ENCODE measurements at regions not wholly inside any gene's neighbourhood (a gene's known extent, or its start where the extent isn't known, plus 50 kb on each side); places are given as distances from the start of the nearest gene placed in this dataset.

DNA sequence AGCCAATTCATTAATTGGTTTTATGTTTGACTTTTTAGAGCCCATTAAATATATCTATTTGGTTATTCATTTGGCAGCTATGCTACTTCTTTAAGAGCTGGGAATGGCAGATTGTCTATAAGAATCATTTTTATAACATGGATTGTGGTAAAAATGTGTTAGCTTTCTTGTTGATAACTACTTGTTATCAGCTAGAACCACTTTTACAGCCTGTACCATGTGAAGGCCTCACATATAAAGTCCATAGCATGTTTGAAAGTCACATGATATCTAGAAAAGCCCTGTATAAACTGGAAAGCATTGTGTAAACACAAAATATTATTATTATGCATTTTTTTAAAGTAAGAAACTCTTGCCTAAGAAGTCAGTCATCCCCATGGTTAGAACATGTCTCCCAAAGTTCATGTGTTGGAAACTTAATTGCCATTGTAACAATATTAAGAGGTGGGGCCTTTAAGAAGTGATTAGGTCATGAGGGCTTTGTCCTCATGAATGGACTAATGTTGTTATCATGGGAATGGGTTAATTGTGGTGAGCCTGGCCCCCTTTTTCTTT is 110.9 kb upstream of the BMP2K start:
- Histone ChIP-seq H3K4me3 (ENCODE audit: control extremely low read depth in 1 of 5, extremely low read depth in 1 of 5, insufficient read depth in 1 of 5, low read depth in 2 of 5, low read length in 4 of 5) (no peak overlapping the region), H3K27me3 (replicated peaks in 1 of 4; ENCODE audit: control extremely low read depth in 1 of 4, control insufficient read depth in 3 of 4, insufficient read depth in 4 of 4, low read length in 3 of 4) (no peaks in the 10 kb centered on the region), H3K36me3 (replicated peaks in 1 of 2; ENCODE audit: control extremely low read depth in 1 of 2, control insufficient read depth in 1 of 2, extremely low read depth in 1 of 2, insufficient read depth in 2 of 2, low read length in 1 of 2) (no peaks in the 10 kb centered on the region), H3K9me3 (ENCODE audit: control extremely low read depth in 1 of 3, control insufficient read depth in 2 of 3, insufficient read depth in 1 of 3, low read length in 2 of 3) (no peaks in the 10 kb centered on the region), H2AFZ (ENCODE audit: insufficient read depth, low read depth, low read length, poor library complexity, severe bottlenecking) (no peak overlapping the region), H4K20me1 (ENCODE audit: control insufficient read depth, insufficient read depth, low read length, poor library complexity, severe bottlenecking) (no peaks in the 10 kb centered on the region), H3K79me2 (ENCODE audit: control insufficient read depth, insufficient read depth, low read length) (no peaks in the 10 kb centered on the region), H3K4me1 (ENCODE audit: control insufficient read depth in 2 of 2, insufficient read depth in 2 of 2, low read length in 2 of 2) (peaks cover 68% of the 10 kb centered on the region in 2 donors), H3K27ac (ENCODE audit: low read length in 2 of 2) (no peak overlapping the region), H3K9ac (ENCODE audit: low read length) (no peak overlapping the region), H3K4me2 (replicated peaks; ENCODE audit: low read depth, low read length, poor library complexity, severe bottlenecking) (no peak overlapping the region)
- Mint-ChIP-seq H3K9me3 (ENCODE audit: insufficient read depth) (peaks cover 2% of the 10 kb centered on the region), H3K4me1 (peaks cover 83% of the 10 kb centered on the region), H3K27me3 (no peaks in the 10 kb centered on the region), H3K27ac (no peak overlapping the region), H3K4me3 (no peak overlapping the region)
- POLR2A ChIA-PET, result no interaction called here
- CTCF ChIA-PET, result no interaction called here
- TF ChIP-seq EZH2 (IDR thresholded peaks at IDR 0.05; ENCODE audit: borderline replicate concordance, insufficient read depth, low read depth, low read length, poor library complexity, severe bottlenecking) (no peak), CTCF (IDR thresholded peaks at IDR 0.05) (no peak)
- intact Hi-C loops (cut with micrococcal nuclease), result loop anchor here (5.0 kb wide), 2 partner anchors 87 to 197 kb away; no protein-coding TSS in a partner anchor
- no peak for ATAC-seq (ENCODE audit: low read depth)
- no peak for DNase-seq

GRCh38 chr4:78666830-78667258 is 109.3 kb upstream of the BMP2K start:
- Histone ChIP-seq H3K9me3 (ENCODE audit: control extremely low read depth in 1 of 3, control insufficient read depth in 2 of 3, insufficient read depth in 1 of 3, low read length in 2 of 3) (no peaks in the 10 kb centered on the region), H3K79me2 (ENCODE audit: control insufficient read depth, insufficient read depth, low read length) (no peaks in the 10 kb centered on the region), H3K27me3 (replicated peaks in 1 of 4; ENCODE audit: control extremely low read depth in 1 of 4, control insufficient read depth in 3 of 4, insufficient read depth in 4 of 4, low read length in 3 of 4) (no peaks in the 10 kb centered on the region), H3K9ac (ENCODE audit: low read length) (peak overlapping the region; percentile 38), H3K4me3 (ENCODE audit: control extremely low read depth in 1 of 5, extremely low read depth in 1 of 5, insufficient read depth in 1 of 5, low read depth in 2 of 5, low read length in 4 of 5) (peak overlapping the region in 1 of 5 experiments; percentile 12), H3K36me3 (replicated peaks in 1 of 2; ENCODE audit: control extremely low read depth in 1 of 2, control insufficient read depth in 1 of 2, extremely low read depth in 1 of 2, insufficient read depth in 2 of 2, low read length in 1 of 2) (no peaks in the 10 kb centered on the region), H4K20me1 (ENCODE audit: control insufficient read depth, insufficient read depth, low read length, poor library complexity, severe bottlenecking) (no peaks in the 10 kb centered on the region), H2AFZ (ENCODE audit: insufficient read depth, low read depth, low read length, poor library complexity, severe bottlenecking) (no peak overlapping the region), H3K27ac (ENCODE audit: low read length in 2 of 2) (peak overlapping the region in 1 of 2 donors; percentile 59), H3K4me1 (ENCODE audit: control insufficient read depth in 2 of 2, insufficient read depth in 2 of 2, low read length in 2 of 2) (peaks cover 75 to 76% of the 10 kb centered on the region in 2 donors), H3K4me2 (replicated peaks; ENCODE audit: low read depth, low read length, poor library complexity, severe bottlenecking) (peak overlapping the region; percentile 58)
- H3K4me3 Mint-ChIP-seq, result peak overlapping the region; percentile 53
- 100% methylated on average over 1 of the region's 3 CpGs for WGBS (ENCODE audit: insufficient coverage)
- no peak for ATAC-seq (ENCODE audit: low read depth)
- intact Hi-C loops (cut with micrococcal nuclease), result loop anchor here (5.0 kb wide), 2 partner anchors 85 to 195 kb away; no protein-coding TSS in a partner anchor
- H3K27ac Mint-ChIP-seq, result peak overlapping the region; percentile 76
- peaks cover 87% of the 10 kb centered on the region for H3K4me1 Mint-ChIP-seq
- ChIA-PET CTCF (interaction anchor here (1.2 to 2.9 kb wide), 3 partner anchors 22 to 91 kb away, joined by 3 to 10 read pairs (median 6); no protein-coding TSS in a partner anchor), POLR2A (no interaction called here)
- peaks cover 2% of the 10 kb centered on the region for H3K9me3 Mint-ChIP-seq (ENCODE audit: insufficient read depth)
- TF ChIP-seq EZH2 (IDR thresholded peaks at IDR 0.05; ENCODE audit: borderline replicate concordance, insufficient read depth, low read depth, low read length, poor library complexity, severe bottlenecking), result no peak
- TF ChIP-seq CTCF (IDR thresholded peaks at IDR 0.05), result no peak
- DNase-seq, result no peak
- H3K27me3 Mint-ChIP-seq, result no peaks in the 10 kb centered on the region

Data from B cell (primary cell).